Sigmoid colon (tissue), 6 donors: ENCODE measurements at regions not wholly inside any gene's neighbourhood (a gene's known extent, or its start where the extent isn't known, plus 50 kb on each side); places are given as distances from the start of the nearest gene placed in this dataset.

ENCODE experiments used
- DNase-seq: peaks from one replicate; pipeline ENCODE4 v3.0.0-alpha.2; 2019
- H3K27ac ChIP-seq, 4 donors: fragments of 200-600 bp; sonication (generic); one replicate each; pipeline ENCODE4 v1.5.1; 2016 to 2019; ENCODE audit warnings: mild to moderate bottlenecking in 1 of 4
- H3K27me3 ChIP-seq, 3 donors: fragments of 200-600 bp; sonication (generic); one replicate each; pipeline ENCODE4 v1.5.1; 2019; ENCODE audit warnings: mild to moderate bottlenecking in 1 of 3
- H3K36me3 ChIP-seq, 4 donors: fragments of 200-600 bp; sonication (generic); one replicate each; pipeline ENCODE4 v1.5.1; 2016 to 2019
- H3K4me1 ChIP-seq, 4 donors: fragments of 200-600 bp; sonication (generic); one replicate each; pipeline ENCODE4 v1.5.1; 2017 to 2019
- H3K4me3 ChIP-seq, 4 donors: fragments of 200-600 bp; sonication (generic); one replicate each; pipeline ENCODE4 v1.5.1; 2017 to 2019; ENCODE audit warnings: mild to moderate bottlenecking in 2 of 4, moderate library complexity in 1 of 4
- H3K9me3 ChIP-seq, 4 donors: fragments of 200-600 bp in 3 of 4; sonication (generic) in 3 of 4; one replicate each; pipeline versions ENCODE4 v1.5.1 to v1.6.1; 2013 to 2019
- CTCF ChIP-seq, 4 experiments: fragments of 450-650 bp in 3 of 4; fragments of 200-600 bp in 1 of 4; IDR thresholded peaks; one replicate each; pipeline ENCODE4 v1.5.1; 2016 to 2019; ENCODE audit warnings: antibody characterized with exemption in 4 of 4, mild to moderate bottlenecking in 3 of 4, moderate library complexity in 2 of 4
- EP300 ChIP-seq, 4 donors: sonication (generic); formaldehyde crosslinking; IDR thresholded peaks; one replicate each; pipeline ENCODE4 v1.6.1; 2017; ENCODE audit warnings: antibody characterized with exemption in 4 of 4
- POLR2A ChIP-seq, 2 donors: fragments of 450-650 bp; IDR thresholded peaks; one replicate each; pipeline ENCODE4 v1.6.1; 2016; ENCODE audit warnings: antibody characterized with exemption in 2 of 2, mild to moderate bottlenecking in 2 of 2, moderate library complexity in 2 of 2
- POLR2AphosphoS5 ChIP-seq, 4 donors: sonication (generic); formaldehyde crosslinking; IDR thresholded peaks; one replicate each; pipeline ENCODE4 v1.6.1; 2017; ENCODE audit warnings: antibody characterized with exemption in 4 of 4
- WGBS, 2 donors: extraction: QIAGEN DNeasy Blood & Tissue Kit; methylation state at CpG; one replicate each; pipeline ENCODE4 v1.1.7; 2013; 5-methylcytosine and 5-hydroxymethylcytosine counted together
- intact Hi-C: fragments of 100-400 bp; cut with DNase I; formaldehyde crosslinking; loops from one replicate; pipeline ENCODE4 v1.15.1; 2023
- donor health status: healthy with polysubstance abuse.
- donor health status: healthy.

GRCh38 chr14:106844608-106845285 is 1318.4 kb downstream of the TMEM121 start:
- no peaks in the 10 kb centered on the region for H3K9me3 ChIP-seq

GRCh38 chr14:106845286-106846087 is 1319.1 kb downstream of the TMEM121 start:
- intact Hi-C loops, result no loop called here
- Histone ChIP-seq H3K36me3 (no peaks in the 10 kb centered on the region), H3K9me3 (no peaks in the 10 kb centered on the region), H3K27ac (peak overlapping the region; percentile 47 to 67 (median 50)), H3K4me3 (peak overlapping the region in 3 of 4 donors; percentile 28 to 36 (median 34)), H3K4me1 (no peaks in the 10 kb centered on the region), H3K27me3 (peaks cover 0 to 17% (median 11%) of the 10 kb centered on the region in 3 donors)
- DNase-seq, result no peak
- TF ChIP-seq POLR2A (IDR thresholded peaks at IDR 0.05) (no peak), CTCF (IDR thresholded peaks at IDR 0.05) (no peak), POLR2AphosphoS5 (IDR thresholded peaks at IDR 0.05) (no peak), EP300 (IDR thresholded peaks at IDR 0.05) (no peak)
- WGBS, 2 donors, result 8 to 25% methylated on average over 17 of the region's 17 CpGs

More at GRCh38 chr14:106844608-106845285, 1318.4 kb downstream of the TMEM121 start:
- no peaks in the 10 kb centered on the region for H3K4me1 ChIP-seq
- peak; percentile 76 for DNase-seq
- peaks cover 0 to 14% (median 11%) of the 10 kb centered on the region in 3 donors for H3K27me3 ChIP-seq
- intact Hi-C loops, result no loop called here
- peak overlapping the region; percentile 47 to 67 (median 50) for H3K27ac ChIP-seq
- H3K4me3 ChIP-seq, result peak overlapping the region in 3 of 4 donors; percentile 28 to 36 (median 34)
- 9 to 29% methylated on average over 56 of the region's 56 CpGs for WGBS, 2 donors
- H3K36me3 ChIP-seq, result no peaks in the 10 kb centered on the region
- no peak for TF ChIP-seq CTCF (IDR thresholded peaks at IDR 0.05)
- peak in 1 of 2 donors; percentile 32 for TF ChIP-seq POLR2A (IDR thresholded peaks at IDR 0.05)
- no peak for TF ChIP-seq EP300 (IDR thresholded peaks at IDR 0.05)
- peak in 2 of 4 donors; percentile 15 to 29 for TF ChIP-seq POLR2AphosphoS5 (IDR thresholded peaks at IDR 0.05)

- peak overlapping the region in 1 of 4 donors; percentile 67 for H3K27ac ChIP-seq
Observed at GRCh38 chr14:106846218-106846617, 1319.8 kb downstream of the TMEM121 start.

GRCh38 chr14:106848330-106849121 is 1322.1 kb downstream of the TMEM121 start:
- peaks cover 0 to 22% (median 11%) of the 10 kb centered on the region in 3 donors for H3K27me3 ChIP-seq

More at GRCh38 chr14:106846218-106846617, 1319.8 kb downstream of the TMEM121 start:
- no peaks in the 10 kb centered on the region for H3K4me1 ChIP-seq
- intact Hi-C loops, result no loop called here
- no peak overlapping the region for H3K4me3 ChIP-seq
- 15 to 40% methylated on average over 2 of the region's 2 CpGs for WGBS, 2 donors
- peaks cover 0 to 22% (median 11%) of the 10 kb centered on the region in 3 donors for H3K27me3 ChIP-seq
- H3K9me3 ChIP-seq, result no peaks in the 10 kb centered on the region
- no peak for DNase-seq
- TF ChIP-seq EP300 (IDR thresholded peaks at IDR 0.05) (peak in 1 of 4 donors; percentile 58), POLR2A (IDR thresholded peaks at IDR 0.05) (no peak)
- no peaks in the 10 kb centered on the region for H3K36me3 ChIP-seq

More at GRCh38 chr14:106848330-106849121, 1322.1 kb downstream of the TMEM121 start:
- DNase-seq, result no peak
- H3K4me3 ChIP-seq, result no peak overlapping the region
- H3K4me1 ChIP-seq, result no peaks in the 10 kb centered on the region
- H3K9me3 ChIP-seq, result no peaks in the 10 kb centered on the region
- no peaks in the 10 kb centered on the region for H3K36me3 ChIP-seq
- 17 to 57% methylated on average over 3 of the region's 3 CpGs for WGBS, 2 donors
- TF ChIP-seq EP300 (IDR thresholded peaks at IDR 0.05) (no peak), POLR2A (IDR thresholded peaks at IDR 0.05) (no peak), CTCF (IDR thresholded peaks at IDR 0.05) (no peak), POLR2AphosphoS5 (IDR thresholded peaks at IDR 0.05) (no peak)
- intact Hi-C loops, result no loop called here
- no peak overlapping the region for H3K27ac ChIP-seq
